Panc1 (cell line): ENCODE measurements at regions not wholly inside any gene's neighbourhood (a gene's known extent, or its start where the extent isn't known, plus 50 kb on each side); places are given as distances from the start of the nearest gene placed in this dataset.

ENCODE experiments used
- ATAC-seq: fragments of 200-7000 bp; cut with Tn5 transposase; 2 replicates; pipeline ENCODE4 v1.9.1; 2020; ENCODE audit warnings: mild to moderate bottlenecking, moderate library complexity
- BruUV-seq: library from RNA; stranded (reverse); fragments of 400-500 nt; replicated peaks from 2 replicates; lab custom pipeline; 2021; lab: Mats Ljungman, UMichigan
- CTCF ChIA-PET: fragments of 300-600 bp; sonication (Branson Sonifier 250); formaldehyde crosslinking; loops from one replicate; lab custom pipeline; 2022; ENCODE audit warnings: antibody characterized with exemption; lab: Charles Lee
- POLR2A ChIA-PET: fragments of 300-600 bp; sonication (Branson Sonifier 250); formaldehyde crosslinking; loops from one replicate; lab custom pipeline; 2022; ENCODE audit warnings: antibody characterized with exemption; lab: Charles Lee
- DNase-seq: peaks from one replicate; pipeline ENCODE4 v3.0.0-alpha.2; 2010; ENCODE audit warnings: low read depth, low spot score
- H3K27ac ChIP-seq: 2 replicates; pipeline ENCODE4 v1.5.1; 2011; ENCODE audit warnings: mild to moderate bottlenecking, low read length, inconsistent platforms
- H3K27me3 ChIP-seq: fragments of 200-500 bp; sonication (Bioruptor generic); 2 replicates; pipeline ENCODE4 v1.6.0; 2014; ENCODE audit warnings: low read length, inconsistent platforms; ENCODE audit not compliant: control insufficient read depth, insufficient read depth
- H3K36me3 ChIP-seq: fragments of 200-500 bp; sonication (Bioruptor generic); 2 replicates; pipeline ENCODE4 v1.5.1; 2014; ENCODE audit warnings: inconsistent platforms, mild to moderate bottlenecking, low read length, moderate library complexity; ENCODE audit not compliant: control insufficient read depth, insufficient read depth
- H3K4me1 ChIP-seq: 2 replicates; pipeline ENCODE4 v1.5.1; 2011; ENCODE audit warnings: inconsistent platforms, mild to moderate bottlenecking, low read length, moderate library complexity; ENCODE audit not compliant: control insufficient read depth, insufficient read depth
- H3K4me3 ChIP-seq, 2 experiments: 2 replicates each; pipeline ENCODE4 v1.5.1; 2011 to 2012; ENCODE audit warnings: low read depth in 2 of 2, low read length in 2 of 2, mild to moderate bottlenecking in 2 of 2, inconsistent platforms in 1 of 2, moderate library complexity in 1 of 2
- H3K9me3 ChIP-seq: fragments of 200-500 bp; sonication (Bioruptor generic); 2 replicates; pipeline ENCODE4 v1.5.1; 2014; ENCODE audit warnings: low read depth, mild to moderate bottlenecking, inconsistent platforms, low read length, moderate library complexity; ENCODE audit not compliant: control insufficient read depth, insufficient read depth
- CTCF ChIP-seq: fragments of 450-650 bp; IDR thresholded peaks from 2 replicates; pipeline ENCODE4 v1.5.1; 2017; ENCODE audit warnings: mild to moderate bottlenecking
- POLR2AphosphoS5 ChIP-seq: IDR thresholded peaks from 2 replicates; pipeline ENCODE4 v1.6.1; 2012; ENCODE audit warnings: mild to moderate bottlenecking, low read depth, low read length, moderate library complexity
- REST ChIP-seq, 2 experiments: IDR thresholded peaks; 2 replicates each; pipeline ENCODE4 v1.6.1; 2011 to 2012; ENCODE audit warnings: low read depth in 2 of 2, control low read depth in 1 of 2, low read length in 1 of 2, mild to moderate bottlenecking in 1 of 2, moderate library complexity in 1 of 2; ENCODE audit not compliant: insufficient read depth in 1 of 2
- SIN3A ChIP-seq: IDR thresholded peaks from 2 replicates; pipeline ENCODE4 v1.6.1; 2012; ENCODE audit warnings: low read depth, mild to moderate bottlenecking, low read length, moderate library complexity, borderline replicate concordance; ENCODE audit not compliant: insufficient read depth
- TCF7L2 ChIP-seq: IDR thresholded peaks from 2 replicates; pipeline ENCODE4 v1.6.1; 2011; ENCODE audit warnings: mild to moderate bottlenecking, low read depth, low read length, inconsistent platforms
- in situ Hi-C: cut with HindIII; loops from 2 replicates; pipeline ENCODE4 v1.10.0; 2016; ENCODE audit warnings: low sequenced_read_pairs, low pct_unique_long_range_greater_than_20kb
- intact Hi-C: fragments of 100-400 bp; cut with micrococcal nuclease; formaldehyde crosslinking; loops from one replicate; pipeline ENCODE4 v1.10.0; 2022; ENCODE audit not compliant: unreplicated experiment

GRCh38 chr3:61347981-61348380, 96.7 kb upstream of the FHIT start:
- no peaks in the 10 kb centered on the region for H3K9me3 ChIP-seq
- intact Hi-C loops (no loop called here), in situ Hi-C loops (no loop called here)
- ATAC-seq (no peak), DNase-seq (no peak)
- H3K4me1 ChIP-seq = no peaks in the 10 kb centered on the region
- H3K36me3 ChIP-seq = no peaks in the 10 kb centered on the region
- no peak overlapping the region for H3K4me3 ChIP-seq
- no peak for TF ChIP-seq SIN3A
- no peak for TF ChIP-seq TCF7L2
- no peak for TF ChIP-seq REST (IDR thresholded peaks at IDR 0.05; ENCODE audit: insufficient read depth in 1 of 2, low read depth in 2 of 2, low read length in 1 of 2)
- no peak for TF ChIP-seq CTCF
- no peak for TF ChIP-seq POLR2AphosphoS5
- H3K27me3 ChIP-seq = no peaks in the 10 kb centered on the region
- ChIA-PET CTCF (no interaction called here), POLR2A (no interaction called here)
- H3K27ac ChIP-seq = no peak overlapping the region
- no TSS peak for BruUV-seq

GRCh38 chr3:61349717-61350116, 98.5 kb upstream of the FHIT start:
- ChIA-PET CTCF (no interaction called here), POLR2A (no interaction called here)
- Histone ChIP-seq H3K4me3 (no peak overlapping the region), H3K4me1 (no peaks in the 10 kb centered on the region), H3K36me3 (no peaks in the 10 kb centered on the region), H3K27me3 (no peaks in the 10 kb centered on the region), H3K9me3 (no peaks in the 10 kb centered on the region), H3K27ac (no peak overlapping the region)
- ATAC-seq (no peak), DNase-seq (no peak)
- no TSS peak for BruUV-seq
- in situ Hi-C loops = no loop called here
- intact Hi-C loops = no loop called here
- TF ChIP-seq SIN3A (no peak), CTCF (no peak), POLR2AphosphoS5 (no peak), REST (IDR thresholded peaks at IDR 0.05; ENCODE audit: insufficient read depth in 1 of 2, low read depth in 2 of 2, low read length in 1 of 2) (no peak), TCF7L2 (no peak)
